SK-N-SH (cell line): ENCODE measurements at regions not wholly inside any gene's neighbourhood (a gene's known extent, or its start where the extent isn't known, plus 50 kb on each side); places are given as distances from the start of the nearest gene placed in this dataset.

Experiments used
- CTCF ChIA-PET: fragments of 300-600, 350-600 bp; formaldehyde crosslinking; extraction: SDS; loops from one replicate; lab custom pipeline; 2021; lab: Yijun Ruan, JAX
- POLR2A ChIA-PET: fragments of 350-600 bp; sonication (Branson Sonifier 250); formaldehyde crosslinking; extraction: SDS; loops from one replicate; lab custom pipeline; 2020; ENCODE audit warnings: antibody characterized with exemption, inconsistent platforms; lab: Yijun Ruan, JAX
- DNase-seq: peaks from one replicate; pipeline ENCODE4 v3.0.0; 2012
- H2AFZ ChIP-seq: fragments of 200-600 bp; sonication (generic); 2 replicates; pipeline ENCODE4 v1.8.1; 2016; ENCODE audit warnings: antibody characterized with exemption, mild to moderate bottlenecking, low read depth
- H3F3A ChIP-seq: fragments of 200-600 bp; sonication (generic); replicated peaks from 2 replicates; pipeline ENCODE3; 2016; ENCODE audit warnings: antibody characterized with exemption, mild to moderate bottlenecking; ENCODE audit not compliant: insufficient read depth
- H3K27ac ChIP-seq, 2 experiments: fragments of 200-500 bp in 1 of 2; fragments of 200-600 bp in 1 of 2; sonication (Bioruptor generic) in 1 of 2; sonication (generic), shearing (Covaris generic) in 1 of 2; 2 replicates each; pipeline versions ENCODE4 v1.5.1 to v1.6.1; 2014 to 2016; ENCODE audit warnings: low read depth in 2 of 2, inconsistent platforms in 1 of 2, low read length in 1 of 2, mild to moderate bottlenecking in 1 of 2, mixed read lengths in 1 of 2
- H3K27me3 ChIP-seq: fragments of 200-600 bp; sonication (generic), shearing (Covaris generic); 2 replicates; pipeline ENCODE4 v1.6.1; 2016; ENCODE audit warnings: mixed run types; ENCODE audit not compliant: insufficient read depth
- H3K36me3 ChIP-seq, 2 experiments: fragments of 200-500 bp in 1 of 2; fragments of 200-600 bp in 1 of 2; sonication (Bioruptor generic) in 1 of 2; sonication (generic) in 1 of 2; replicated peaks in 1 of 2; 2 replicates each; pipeline versions ENCODE3 to v1.5.1; 2014 to 2016; ENCODE audit warnings: low read length in 1 of 2, mild to moderate bottlenecking in 1 of 2; ENCODE audit not compliant: insufficient read depth in 2 of 2, control insufficient read depth in 1 of 2
- H3K4me1 ChIP-seq, 2 experiments: fragments of 200-500 bp in 1 of 2; fragments of 200-600 bp in 1 of 2; sonication (Bioruptor generic) in 1 of 2; sonication (generic), shearing (Covaris generic) in 1 of 2; 2 replicates each; pipeline versions ENCODE4 v1.5.1 to v1.6.1; 2014 to 2016; ENCODE audit warnings: low read depth in 1 of 2, low read length in 1 of 2, mixed run types in 1 of 2; ENCODE audit not compliant: insufficient read depth in 2 of 2, control insufficient read depth in 1 of 2
- H3K4me2 ChIP-seq: fragments of 200-600 bp; sonication (generic), shearing (Covaris generic); 2 replicates; pipeline ENCODE4 v1.6.1; 2017; ENCODE audit warnings: mixed run types
- H3K4me3 ChIP-seq, 2 experiments: fragments of 200-500 bp in 1 of 2; fragments of 200-600 bp in 1 of 2; sonication (Bioruptor generic) in 1 of 2; sonication (generic), shearing (Covaris generic) in 1 of 2; 2 replicates each; pipeline versions ENCODE4 v1.5.1 to v1.8.1; 2014 to 2016; ENCODE audit warnings: low read depth in 2 of 2, inconsistent platforms in 1 of 2, low read length in 1 of 2, mild to moderate bottlenecking in 1 of 2, mixed read lengths in 1 of 2, moderate library complexity in 1 of 2
- H3K79me2 ChIP-seq: fragments of 200-600 bp; sonication (generic); 2 replicates; pipeline ENCODE4 v1.8.1; 2017; ENCODE audit warnings: mild to moderate bottlenecking; ENCODE audit not compliant: insufficient read depth
- H3K9ac ChIP-seq: fragments of 200-600 bp; sonication (generic); 2 replicates; pipeline ENCODE4 v1.6.1; 2017; ENCODE audit warnings: mixed run types
- H3K9me2 ChIP-seq: fragments of 200-600 bp; sonication (generic); 2 replicates; pipeline ENCODE4 v1.6.1; 2017; ENCODE audit warnings: mixed run types
- H3K9me3 ChIP-seq: fragments of 200-600 bp; sonication (generic); 2 replicates; pipeline ENCODE4 v1.6.1; 2017; ENCODE audit warnings: mixed run types, mild to moderate bottlenecking, moderate library complexity
- H4K20me1 ChIP-seq: fragments of 200-600 bp; sonication (generic); 2 replicates; pipeline ENCODE4 v1.6.1; 2017; ENCODE audit warnings: mild to moderate bottlenecking, mixed run types; ENCODE audit not compliant: insufficient read depth
- ELF1 ChIP-seq: IDR thresholded peaks from 2 replicates; pipeline ENCODE4 v1.4.0; 2012
- EP300 ChIP-seq, 2 experiments: IDR thresholded peaks; 2 replicates each; pipeline versions ENCODE4 v1.4.0 to v1.6.1; 2012; ENCODE audit warnings: borderline replicate concordance in 1 of 2, low read depth in 1 of 2, low read length in 1 of 2
- EZH2phosphoT487 ChIP-seq: fragments of 200-600 bp; sonication (generic); IDR thresholded peaks from 2 replicates; pipeline ENCODE4 v1.6.1; 2017; ENCODE audit warnings: low read depth, mixed run types, mild to moderate bottlenecking, antibody characterized with exemption, moderate library complexity, borderline replicate concordance
- FOSL2 ChIP-seq: IDR thresholded peaks from 2 replicates; pipeline ENCODE4 v1.4.0; 2012; ENCODE audit warnings: low read depth, mild to moderate bottlenecking, moderate library complexity, borderline replicate concordance
- FOXJ3 ChIP-seq: sonication (generic); formaldehyde crosslinking; IDR thresholded peaks from 2 replicates; pipeline ENCODE4 v1.5.1; 2020; ENCODE audit warnings: mild to moderate bottlenecking, missing genetic modification reagents
- FOXM1 ChIP-seq: IDR thresholded peaks from 2 replicates; pipeline ENCODE4 v1.4.0; 2012; ENCODE audit warnings: low read depth, mild to moderate bottlenecking
- GABPA ChIP-seq: IDR thresholded peaks from 2 replicates; pipeline ENCODE4 v1.4.0; 2012; ENCODE audit warnings: low read depth, mild to moderate bottlenecking
- JUND ChIP-seq: IDR thresholded peaks from 2 replicates; pipeline ENCODE4 v1.4.0; 2012
- MXI1 ChIP-seq: IDR thresholded peaks from 2 replicates; pipeline ENCODE4 v1.6.1; 2012; ENCODE audit warnings: mild to moderate bottlenecking, low read depth, low read length, improper control_type of control experiment
- NFIC ChIP-seq: IDR thresholded peaks from 2 replicates; pipeline ENCODE4 v1.4.0; 2012; ENCODE audit warnings: borderline replicate concordance
- POLR2AphosphoS5 ChIP-seq: IDR thresholded peaks from 2 replicates; pipeline ENCODE4 v1.6.1; 2012; ENCODE audit warnings: low read depth, low read length
- RAD21 ChIP-seq: IDR thresholded peaks from 2 replicates; pipeline ENCODE4 v1.6.1; 2012; ENCODE audit warnings: mild to moderate bottlenecking, low read length
- SIN3A ChIP-seq: IDR thresholded peaks from 2 replicates; pipeline ENCODE4 v1.6.1; 2012; ENCODE audit warnings: low read depth, mild to moderate bottlenecking, low read length, moderate library complexity, borderline replicate concordance
- SMC3 ChIP-seq: IDR thresholded peaks from 2 replicates; pipeline ENCODE4 v1.6.1; 2012; ENCODE audit warnings: low read depth, low read length, improper control_type of control experiment
- USF1 ChIP-seq: IDR thresholded peaks from 2 replicates; pipeline ENCODE4 v1.4.0; 2012; ENCODE audit warnings: low read depth, borderline replicate concordance
- USF2 ChIP-seq: fragments of 150-350 bp; IDR thresholded peaks from 2 replicates; pipeline ENCODE4 v1.6.1; 2017; ENCODE audit warnings: antibody characterized with exemption, low read length, low read depth, borderline replicate concordance
- YY1 ChIP-seq: IDR thresholded peaks from 2 replicates; pipeline ENCODE4 v1.4.0; 2012; ENCODE audit warnings: low read depth, mild to moderate bottlenecking
- WGBS: methylation state at CpG from one replicate; pipeline ENCODE4 v1.1.6; 2017; ENCODE audit warnings: low lambda C conversion rate; 5-methylcytosine and 5-hydroxymethylcytosine counted together
- TF ChIP-seq, protein P1 (sequence below): IDR thresholded peaks from 2 replicates; pipeline ENCODE4 v1.4.0; 2012; ENCODE audit warnings: low read depth, borderline replicate concordance
- TF ChIP-seq, protein P2 (sequence below): fragments of 200-600 bp; sonication (generic); IDR thresholded peaks from 2 replicates; pipeline ENCODE4 v1.6.1; 2017; ENCODE audit warnings: antibody characterized with exemption, mild to moderate bottlenecking, moderate library complexity

DNA sequence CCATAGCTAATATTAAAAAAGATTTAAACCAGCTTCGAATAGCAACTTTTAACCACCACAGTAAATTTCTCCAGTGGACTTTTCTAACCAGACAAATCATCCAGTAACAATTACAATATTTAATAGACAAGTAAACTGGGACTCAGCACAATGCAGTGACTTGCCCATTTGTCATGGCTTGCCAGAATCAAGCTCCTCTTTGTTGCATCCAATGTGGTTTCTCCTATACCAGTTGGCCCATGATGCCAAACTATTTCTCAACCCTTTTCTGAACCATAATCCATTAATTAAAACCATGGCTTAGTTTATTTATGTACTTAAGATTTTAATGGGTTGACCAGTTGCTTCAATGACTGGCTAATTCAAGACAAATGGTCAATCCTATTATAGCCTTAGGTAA lies 64.4 kb downstream of the DIO2 start:
- 0% methylated on average over 1 of the region's 1 CpG for WGBS
- DNase-seq = no peak
- POLR2A ChIA-PET = no interaction called here
- Histone ChIP-seq H3K9me2 (no peaks in the 10 kb centered on the region), H3F3A (no peaks in the 10 kb centered on the region), H3K9ac (no peak overlapping the region), H3K27ac (no peak overlapping the region), H4K20me1 (no peaks in the 10 kb centered on the region), H3K4me1 (no peaks in the 10 kb centered on the region)
- TF ChIP-seq ELF1 = no peak
- no peak for TF ChIP-seq NFIC
- TF ChIP-seq FOXM1 = no peak
- no peak for TF ChIP-seq YY1
- no peak for TF ChIP-seq JUND
- no peak for TF ChIP-seq USF1
- TF ChIP-seq, protein P1, sequence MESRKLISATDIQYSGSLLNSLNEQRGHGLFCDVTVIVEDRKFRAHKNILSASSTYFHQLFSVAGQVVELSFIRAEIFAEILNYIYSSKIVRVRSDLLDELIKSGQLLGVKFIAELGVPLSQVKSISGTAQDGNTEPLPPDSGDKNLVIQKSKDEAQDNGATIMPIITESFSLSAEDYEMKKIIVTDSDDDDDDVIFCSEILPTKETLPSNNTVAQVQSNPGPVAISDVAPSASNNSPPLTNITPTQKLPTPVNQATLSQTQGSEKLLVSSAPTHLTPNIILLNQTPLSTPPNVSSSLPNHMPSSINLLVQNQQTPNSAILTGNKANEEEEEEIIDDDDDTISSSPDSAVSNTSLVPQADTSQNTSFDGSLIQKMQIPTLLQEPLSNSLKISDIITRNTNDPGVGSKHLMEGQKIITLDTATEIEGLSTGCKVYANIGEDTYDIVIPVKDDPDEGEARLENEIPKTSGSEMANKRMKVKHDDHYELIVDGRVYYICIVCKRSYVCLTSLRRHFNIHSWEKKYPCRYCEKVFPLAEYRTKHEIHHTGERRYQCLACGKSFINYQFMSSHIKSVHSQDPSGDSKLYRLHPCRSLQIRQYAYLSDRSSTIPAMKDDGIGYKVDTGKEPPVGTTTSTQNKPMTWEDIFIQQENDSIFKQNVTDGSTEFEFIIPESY = no peak
- no peak for TF ChIP-seq RAD21
- TF ChIP-seq, all 33 proteins: peak for 0
- CTCF ChIA-PET = interaction anchor here (0.6 kb wide), 1 partner anchor 126 kb away, joined by 3 read pairs; no protein-coding TSS in a partner anchor
- Histone ChIP-seq H3K79me2 (no peaks in the 10 kb centered on the region), H3K27me3 (no peaks in the 10 kb centered on the region), H3K4me3 (no peak overlapping the region), H3K9me3 (no peaks in the 10 kb centered on the region), H3K36me3 (no peaks in the 10 kb centered on the region), H3K4me2 (no peak overlapping the region), H2AFZ (no peak overlapping the region)

DNA sequence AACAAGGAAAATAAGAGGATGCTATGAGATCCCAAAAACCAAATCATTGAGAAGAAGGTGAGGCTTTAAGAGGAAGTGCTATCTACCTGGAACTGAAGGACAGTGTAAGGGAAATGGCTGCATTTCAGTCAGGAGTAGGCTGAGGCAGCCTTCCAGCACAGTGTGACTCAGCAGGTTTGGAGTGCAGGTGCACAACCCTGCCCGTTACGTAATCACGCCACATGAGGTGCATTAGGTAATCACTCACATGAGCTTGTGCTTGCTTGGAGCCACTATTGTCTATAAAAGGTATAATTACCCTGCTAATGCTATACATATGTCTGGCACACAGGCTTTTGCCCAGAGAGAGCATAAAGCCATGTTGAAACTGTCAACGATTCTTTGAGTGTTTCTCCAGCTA lies 74.9 kb downstream of the DIO2 start:
- DNase-seq = no peak
- 25% methylated on average over 4 of the region's 4 CpGs for WGBS
- CTCF ChIA-PET = no interaction called here
- Histone ChIP-seq H3K9me2 (no peaks in the 10 kb centered on the region), H2AFZ (no peak overlapping the region), H3K4me3 (no peak overlapping the region), H3K4me1 (no peaks in the 10 kb centered on the region), H3K27me3 (no peaks in the 10 kb centered on the region), H3K79me2 (no peaks in the 10 kb centered on the region), H3K9me3 (no peaks in the 10 kb centered on the region), H3F3A (no peaks in the 10 kb centered on the region), H3K36me3 (no peaks in the 10 kb centered on the region), H3K4me2 (no peak overlapping the region), H3K27ac (no peak overlapping the region), H3K9ac (no peak overlapping the region), H4K20me1 (no peaks in the 10 kb centered on the region)
- POLR2A ChIA-PET = no interaction called here
- no peak for TF ChIP-seq MXI1
- TF ChIP-seq, protein P1 = no peak
- no peak for TF ChIP-seq USF1
- TF ChIP-seq GABPA = no peak
- TF ChIP-seq RAD21 = no peak
- no peak for TF ChIP-seq YY1
- TF ChIP-seq FOXJ3 (CRISPR knock-in tag) = no peak
- no peak for TF ChIP-seq SIN3A
- no peak for TF ChIP-seq USF2
- TF ChIP-seq POLR2AphosphoS5 = no peak
- TF ChIP-seq SMC3 = no peak
- no peak for TF ChIP-seq ELF1
- TF ChIP-seq FOSL2 = no peak
- TF ChIP-seq EZH2phosphoT487 = no peak
- TF ChIP-seq EP300 (IDR thresholded peaks at IDR 0.05; ENCODE audit: borderline replicate concordance in 1 of 2, low read depth in 1 of 2, low read length in 1 of 2) = no peak
- TF ChIP-seq, protein P2, sequence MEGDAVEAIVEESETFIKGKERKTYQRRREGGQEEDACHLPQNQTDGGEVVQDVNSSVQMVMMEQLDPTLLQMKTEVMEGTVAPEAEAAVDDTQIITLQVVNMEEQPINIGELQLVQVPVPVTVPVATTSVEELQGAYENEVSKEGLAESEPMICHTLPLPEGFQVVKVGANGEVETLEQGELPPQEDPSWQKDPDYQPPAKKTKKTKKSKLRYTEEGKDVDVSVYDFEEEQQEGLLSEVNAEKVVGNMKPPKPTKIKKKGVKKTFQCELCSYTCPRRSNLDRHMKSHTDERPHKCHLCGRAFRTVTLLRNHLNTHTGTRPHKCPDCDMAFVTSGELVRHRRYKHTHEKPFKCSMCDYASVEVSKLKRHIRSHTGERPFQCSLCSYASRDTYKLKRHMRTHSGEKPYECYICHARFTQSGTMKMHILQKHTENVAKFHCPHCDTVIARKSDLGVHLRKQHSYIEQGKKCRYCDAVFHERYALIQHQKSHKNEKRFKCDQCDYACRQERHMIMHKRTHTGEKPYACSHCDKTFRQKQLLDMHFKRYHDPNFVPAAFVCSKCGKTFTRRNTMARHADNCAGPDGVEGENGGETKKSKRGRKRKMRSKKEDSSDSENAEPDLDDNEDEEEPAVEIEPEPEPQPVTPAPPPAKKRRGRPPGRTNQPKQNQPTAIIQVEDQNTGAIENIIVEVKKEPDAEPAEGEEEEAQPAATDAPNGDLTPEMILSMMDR = no peak
